ENCODE measurements at regions not wholly inside any gene's neighbourhood (a gene's known extent, or its start where the extent isn't known, plus 50 kb on each side); places are given as distances from the start of the nearest gene placed in this dataset.
"Not testable (repeated sequence)": the region's sequence is repeated elsewhere in the genome, so short reads cannot be mapped to it uniquely, and the experiment has no call there.

DNA sequence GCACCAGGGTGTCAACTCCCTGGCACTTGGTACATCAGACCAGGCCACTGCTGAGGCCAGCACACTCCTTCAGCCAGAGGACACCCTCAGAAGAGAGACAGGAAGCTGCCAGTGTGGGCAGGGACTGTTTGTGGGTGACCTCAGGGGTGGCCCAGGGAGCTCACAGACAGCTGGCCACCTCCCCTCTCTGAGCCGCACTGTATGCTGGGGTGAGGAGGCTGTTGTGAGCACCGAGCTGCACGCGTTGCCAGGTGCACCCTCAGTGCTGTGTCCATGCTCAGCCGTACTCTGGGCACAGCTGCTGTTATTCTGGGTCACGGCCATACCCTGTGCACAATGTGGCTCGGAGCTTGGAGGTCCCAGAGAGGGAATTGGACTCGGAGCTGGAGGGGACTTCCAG, 61.5 kb upstream of the NANOS1 start:
- no peak for DNase-seq

DNA sequence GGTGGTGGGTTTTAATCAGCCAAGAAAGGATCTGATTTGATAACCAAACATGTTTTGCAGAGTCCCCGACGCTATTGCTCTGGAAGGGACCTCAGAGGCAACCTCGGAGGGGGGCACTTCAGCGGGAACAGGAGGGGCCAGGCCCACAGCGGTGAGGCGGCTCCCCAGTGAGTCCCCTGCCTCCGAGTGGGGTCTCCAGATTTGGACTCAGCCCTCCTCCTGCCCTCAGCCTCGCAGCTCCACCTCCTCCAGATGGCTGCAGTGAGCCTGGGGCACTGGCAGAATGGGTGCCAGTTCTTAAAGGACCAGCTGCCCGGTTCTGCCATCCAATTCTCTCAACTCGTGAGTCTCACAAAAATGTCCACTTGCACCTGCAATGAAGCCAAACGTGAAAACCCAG, 61.0 kb upstream of the NANOS1 start:
- no peak for DNase-seq

DNA sequence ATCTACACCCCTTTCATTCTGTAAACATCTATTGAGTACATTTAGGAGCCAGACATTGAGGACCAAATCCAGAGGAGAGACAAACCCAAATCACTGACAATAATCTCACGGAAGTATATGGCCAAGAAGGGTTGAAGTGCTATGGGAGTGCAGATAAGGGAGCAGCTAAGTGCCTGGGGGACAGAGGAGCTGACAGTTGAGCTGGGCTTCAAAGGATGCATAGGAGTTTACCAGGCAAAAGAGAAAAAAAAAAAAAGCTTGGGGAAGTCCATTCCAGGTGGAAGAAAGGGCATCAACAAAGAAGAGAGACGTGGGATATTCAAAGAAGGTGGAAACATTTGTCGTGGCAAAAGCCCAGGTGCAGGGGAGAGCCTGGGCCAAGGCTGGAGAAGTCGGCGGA, 60.5 kb upstream of the NANOS1 start:
- no peak for DNase-seq

DNA sequence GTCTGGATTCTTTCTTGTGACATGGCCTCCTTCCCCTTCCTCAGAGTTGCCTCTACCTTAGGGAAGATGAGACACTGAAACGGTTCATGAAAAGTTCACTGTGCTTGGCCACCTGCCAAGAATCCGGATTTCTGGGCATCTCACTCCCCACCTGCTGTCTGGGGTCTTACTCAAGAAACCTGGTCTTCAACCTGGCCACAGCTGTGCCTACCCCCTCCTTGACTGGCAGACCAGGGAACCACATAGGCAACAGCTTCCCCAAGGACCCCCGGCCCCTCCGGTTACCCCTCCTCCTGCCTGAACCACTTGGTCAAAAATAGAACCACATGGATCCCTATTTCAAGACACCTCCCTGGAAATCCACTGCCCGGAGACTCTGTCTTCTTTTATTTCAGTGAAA, 58.7 kb upstream of the NANOS1 start:
- no peak for DNase-seq

DNA sequence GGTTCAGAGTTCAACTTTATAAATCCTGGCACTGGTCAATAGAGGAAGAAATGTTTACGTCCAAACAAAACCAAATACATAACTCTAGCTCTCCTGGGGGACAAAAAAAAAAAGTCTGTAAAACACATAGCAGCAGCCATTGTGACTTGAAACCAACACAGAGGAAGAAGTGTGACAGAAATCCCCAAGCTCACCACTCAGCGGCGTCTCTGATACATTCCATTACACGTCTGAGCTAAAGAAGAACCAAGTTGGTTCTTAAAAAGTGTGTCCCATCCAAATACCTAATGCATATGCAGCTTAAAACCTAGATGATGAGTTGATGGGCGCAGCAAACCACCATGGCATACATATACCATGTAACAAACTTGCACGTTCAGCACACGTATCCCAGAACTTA, 58.3 kb upstream of the NANOS1 start:
- DNase-seq, result no peak

DNA sequence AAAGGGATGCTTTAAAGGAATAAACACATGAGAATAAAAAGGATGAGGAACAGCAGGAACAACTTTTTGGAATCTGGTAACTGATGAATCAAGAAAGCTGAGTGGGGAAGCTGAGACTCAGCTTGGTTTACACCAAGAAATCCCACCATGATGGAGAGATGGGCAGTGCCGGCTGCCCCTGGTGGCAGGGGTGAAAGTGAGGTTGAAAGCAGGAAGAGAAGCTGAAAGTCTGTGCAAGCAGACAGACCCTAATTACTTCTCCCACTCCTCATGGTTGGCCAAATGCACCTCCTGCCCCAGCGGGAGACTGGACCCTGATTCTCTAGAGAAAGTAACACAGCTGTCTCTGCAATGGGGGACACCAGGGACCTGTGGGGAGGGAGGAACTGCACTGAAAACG, 57.6 kb upstream of the NANOS1 start:
- no peak for DNase-seq

DNA sequence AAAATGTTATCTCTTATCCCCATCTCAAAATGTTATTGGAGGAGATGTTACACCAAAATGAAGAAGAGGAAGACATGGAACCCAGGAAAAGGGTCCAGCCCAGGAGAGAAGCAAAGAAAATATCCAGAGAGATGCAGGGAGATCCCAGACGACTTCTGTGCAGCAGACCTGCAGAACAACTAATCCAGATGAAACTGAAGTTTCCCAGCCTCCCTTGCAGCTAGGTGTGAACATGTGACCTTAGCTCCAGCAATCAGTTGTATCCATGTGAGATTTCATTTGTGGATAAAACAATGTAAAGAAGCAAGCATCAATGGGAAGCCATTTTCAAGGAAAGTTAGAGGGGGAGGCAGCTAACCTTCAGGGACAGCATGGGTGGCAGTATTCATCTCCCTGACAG, 55.8 kb upstream of the NANOS1 start:
- DNase-seq, result no peak

DNA sequence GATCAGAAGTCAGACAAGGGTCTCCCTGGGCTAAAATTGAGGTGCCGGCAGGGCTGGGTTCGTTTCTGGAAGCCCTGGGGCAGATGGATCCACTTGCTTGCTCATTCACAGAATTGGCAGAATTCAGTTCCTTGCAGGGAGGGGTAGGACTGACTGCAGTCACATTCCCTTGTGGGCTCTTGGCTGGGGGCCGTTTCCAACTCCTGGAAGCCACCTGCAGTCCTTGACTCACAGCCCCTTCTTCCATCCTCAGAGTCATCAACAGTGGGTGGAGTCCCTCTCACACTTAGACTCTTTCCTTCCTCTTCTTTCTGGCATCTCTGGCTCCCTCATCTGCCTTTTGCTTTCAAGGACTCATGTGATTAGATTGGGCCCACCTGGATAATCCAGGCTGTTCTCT, 54.6 kb upstream of the NANOS1 start:
- DNase-seq, result peak; percentile 4

DNA sequence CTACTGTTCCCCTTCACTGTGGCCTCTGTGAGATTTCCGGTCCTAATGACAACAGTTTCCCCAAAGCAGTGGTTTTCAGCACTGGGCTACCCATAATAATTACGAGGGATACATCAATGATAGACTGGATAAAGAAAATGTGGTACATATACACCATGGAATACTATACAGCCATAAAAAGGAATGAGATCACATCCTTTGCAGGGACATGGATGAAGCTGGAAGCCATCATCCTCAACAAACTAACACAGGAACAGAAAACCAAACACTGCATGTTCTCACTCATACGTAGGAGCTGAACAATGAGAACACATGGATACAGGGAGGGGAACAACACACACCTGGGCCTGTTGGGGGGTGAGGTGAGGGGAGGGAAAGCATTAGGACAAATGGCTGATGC, 53.3 kb upstream of the NANOS1 start:
- DNase-seq, result not testable (repeated sequence)

DNA sequence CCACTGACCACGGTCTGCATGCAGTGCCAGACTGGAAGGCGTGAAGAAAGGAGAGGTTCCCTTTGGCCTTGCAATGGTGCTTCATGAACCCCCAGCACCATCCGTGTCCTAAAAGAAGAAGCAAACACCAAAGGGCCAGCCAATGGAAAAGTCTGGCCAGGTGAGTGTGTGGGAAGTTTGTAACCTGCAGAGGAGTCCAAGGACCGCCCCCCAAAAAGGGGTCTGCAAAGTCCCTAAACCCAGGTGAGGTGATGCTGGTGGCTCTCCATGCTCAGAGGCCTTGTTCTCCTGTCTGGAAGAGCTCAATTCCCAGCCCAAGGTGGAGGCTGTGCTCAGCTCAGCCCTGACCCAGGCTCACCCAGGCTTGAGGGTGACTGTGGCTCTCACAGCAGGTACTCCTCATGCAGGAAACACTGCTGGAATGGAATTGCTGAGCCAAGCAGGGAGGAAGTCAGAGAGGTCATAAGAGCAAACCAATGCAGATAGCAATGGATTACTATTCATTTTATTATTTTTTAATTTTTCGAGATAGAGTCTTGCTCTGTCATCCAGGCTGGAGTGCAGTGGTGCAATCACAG, 52.4 kb upstream of the NANOS1 start:
- no peak for DNase-seq

DNA sequence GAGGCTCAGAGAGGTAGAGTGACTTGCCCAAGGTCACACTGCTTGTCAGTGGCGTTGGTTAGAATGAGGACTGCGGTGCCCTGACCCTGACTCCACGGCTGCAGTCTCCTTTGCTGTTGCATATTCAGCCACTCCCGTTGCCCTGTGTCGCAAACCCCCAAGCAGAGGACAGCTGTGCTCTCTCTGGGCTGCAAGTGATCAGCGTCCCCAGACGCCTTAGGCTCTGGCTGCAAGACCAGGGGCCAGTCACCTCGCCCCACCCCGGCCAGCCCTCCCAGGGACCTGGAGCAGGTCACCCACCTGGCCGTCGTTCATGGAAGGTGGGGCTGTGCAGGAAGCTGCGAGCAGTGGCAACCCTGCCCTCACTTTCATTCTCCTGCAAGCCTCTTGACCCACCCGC, 51.7 kb upstream of the NANOS1 start:
- DNase-seq, result no peak

DNA sequence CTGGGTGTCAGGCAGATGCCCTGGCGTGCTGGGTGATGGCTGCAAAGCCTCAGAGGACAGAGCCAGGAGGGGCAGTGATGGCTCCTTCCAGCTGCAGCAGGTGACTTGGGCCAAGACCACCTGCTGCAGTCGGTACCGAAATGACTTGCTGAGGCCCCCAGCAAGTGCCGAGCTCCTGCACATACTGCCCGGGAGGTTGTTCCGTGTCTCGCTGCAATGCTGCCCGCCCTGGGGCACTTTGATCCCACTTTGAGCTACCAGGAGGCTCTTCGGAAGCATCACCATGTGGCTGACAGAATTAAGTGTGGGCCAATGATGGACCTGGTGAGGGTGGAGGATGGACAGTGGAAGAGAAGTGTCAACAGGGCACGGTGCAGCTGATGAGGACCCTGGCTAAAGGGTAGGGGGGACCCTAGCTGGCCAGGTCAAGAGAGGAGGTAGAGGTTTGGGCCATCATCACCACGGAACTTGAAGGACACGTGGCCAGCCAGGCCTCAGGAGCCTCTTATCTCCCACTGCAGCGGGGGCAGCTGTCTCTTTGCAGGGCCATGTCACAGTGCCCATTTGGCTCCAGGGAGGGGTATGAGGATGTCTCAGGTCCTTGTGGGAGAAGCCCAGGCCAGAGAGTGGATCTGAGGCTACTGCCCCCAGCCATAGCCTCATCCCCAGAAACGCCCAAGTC, 51.1 kb upstream of the NANOS1 start:
- no peak for DNase-seq

DNA sequence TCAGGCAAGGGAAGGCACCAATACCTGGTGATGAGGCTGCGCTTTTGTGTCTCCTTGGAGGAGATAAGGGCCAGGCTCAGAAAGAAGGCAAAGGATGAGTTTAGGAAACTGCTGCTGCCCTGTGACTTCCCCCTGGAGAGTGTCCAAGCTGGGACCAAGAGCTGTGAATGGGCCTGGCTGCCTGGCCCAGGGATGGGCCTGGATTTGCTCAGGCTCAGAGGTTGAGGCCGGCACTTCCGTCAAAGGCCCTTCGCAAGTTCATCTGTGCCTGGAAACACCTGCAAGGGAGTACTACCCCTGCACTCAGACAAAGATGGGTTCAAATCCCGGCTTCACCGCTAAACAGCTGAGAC, 50.5 kb upstream of the NANOS1 start:
- no peak for DNase-seq

DNA sequence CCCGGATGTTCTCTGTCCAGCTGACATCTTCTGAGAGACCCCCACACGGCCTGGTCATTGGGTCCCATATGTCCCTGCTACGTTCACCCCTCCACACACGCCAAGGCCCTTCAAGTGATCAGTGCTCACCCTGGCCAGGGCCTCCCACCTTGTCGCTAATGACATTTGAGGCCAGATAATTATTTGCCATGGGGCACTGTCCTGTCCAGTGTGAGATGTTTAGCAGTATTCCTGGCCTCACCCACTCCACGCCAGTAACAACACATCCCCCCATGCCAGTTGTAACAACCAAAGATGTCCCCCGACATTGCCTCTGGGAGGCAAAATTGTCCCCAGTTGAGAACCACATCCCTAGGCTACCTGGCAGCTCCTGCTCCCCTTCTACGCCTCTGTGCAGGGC, 49.9 kb upstream of the NANOS1 start:
- DNase-seq, result no peak
